HG02759 (cell line): ENCODE measurements at regions not wholly inside any gene's neighbourhood (a gene's known extent, or its start where the extent isn't known, plus 50 kb on each side); places are given as distances from the start of the nearest gene placed in this dataset.

ENCODE experiments used
- ATAC-seq: cut with Tn5 transposase; IDR thresholded peaks from one replicate; pipeline ENCODE4 v1.9.1; 2021; ENCODE audit warnings: mild to moderate bottlenecking, moderate library complexity; ENCODE audit not compliant: unreplicated experiment

DNA sequence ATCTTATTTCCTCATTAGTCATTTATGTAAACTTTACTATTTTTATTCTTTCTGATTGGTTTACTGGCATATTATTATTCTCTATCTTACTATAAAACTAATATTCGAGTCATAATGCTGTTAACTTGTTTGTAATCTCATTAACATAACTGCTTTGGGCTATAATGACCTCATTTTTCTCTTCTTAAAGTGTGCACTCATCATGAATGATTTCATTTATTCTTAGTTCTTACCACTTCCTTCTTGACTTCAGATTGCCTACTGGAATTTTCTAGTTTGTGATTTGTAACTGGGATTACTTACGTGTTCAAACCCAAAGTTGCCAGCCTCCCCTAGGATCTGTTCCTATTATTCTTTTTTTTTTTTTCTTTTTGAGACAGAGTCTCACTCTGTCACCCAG lies 91.8 kb upstream of the TNFAIP3 start:
- no peak for ATAC-seq

GRCh38 chr6:137775720-137776119 lies 91.3 kb upstream of the TNFAIP3 start:
- no peak for ATAC-seq

- ATAC-seq = no peak
Observed at GRCh38 chr6:137776256-137776655, 90.8 kb upstream of the TNFAIP3 start.

DNA sequence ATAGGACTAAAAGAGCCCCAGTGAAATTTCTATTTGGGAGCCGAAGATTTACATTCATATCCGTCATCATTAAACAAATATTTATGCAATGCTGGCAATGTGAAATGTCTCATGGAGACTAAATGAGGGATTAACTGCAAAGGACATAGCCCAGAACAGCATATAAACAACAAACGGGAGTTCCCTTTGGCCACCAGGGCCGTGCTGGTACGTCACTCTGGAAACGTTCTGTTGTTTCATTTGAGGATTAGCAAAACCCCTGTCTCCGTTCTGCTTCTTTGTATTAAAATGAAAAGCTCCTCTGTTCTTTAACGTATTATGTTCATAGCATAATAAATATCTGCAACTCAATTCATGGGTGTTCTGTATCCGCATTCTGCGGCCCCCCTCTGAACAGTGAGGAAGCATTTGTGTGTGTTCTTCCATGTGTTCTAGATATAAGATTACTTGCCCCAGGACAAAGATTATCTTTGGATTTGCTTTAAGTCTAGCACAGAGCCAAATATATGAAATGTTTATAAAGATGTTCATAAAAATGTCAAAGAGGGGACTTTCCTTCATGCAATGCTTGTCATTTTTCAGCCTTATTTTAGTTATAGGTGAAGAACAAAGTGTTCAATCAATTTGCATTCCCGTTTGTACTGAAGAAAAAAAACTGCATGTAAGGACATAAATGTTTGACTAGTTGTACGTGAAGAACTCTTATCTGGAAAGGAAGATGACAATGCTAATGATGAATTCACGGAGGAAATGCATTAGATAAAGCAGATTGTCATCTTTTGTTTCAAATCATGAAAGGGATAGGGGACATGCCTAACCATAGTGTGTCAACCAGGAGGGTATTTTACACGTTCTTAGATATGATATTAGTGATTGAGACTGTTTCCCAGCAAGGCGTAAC lies 90.0 kb upstream of the TNFAIP3 start:
- ATAC-seq = no peak

GRCh38 chr6:137777687-137778075 lies 89.4 kb upstream of the TNFAIP3 start:
- ATAC-seq = no peak

DNA sequence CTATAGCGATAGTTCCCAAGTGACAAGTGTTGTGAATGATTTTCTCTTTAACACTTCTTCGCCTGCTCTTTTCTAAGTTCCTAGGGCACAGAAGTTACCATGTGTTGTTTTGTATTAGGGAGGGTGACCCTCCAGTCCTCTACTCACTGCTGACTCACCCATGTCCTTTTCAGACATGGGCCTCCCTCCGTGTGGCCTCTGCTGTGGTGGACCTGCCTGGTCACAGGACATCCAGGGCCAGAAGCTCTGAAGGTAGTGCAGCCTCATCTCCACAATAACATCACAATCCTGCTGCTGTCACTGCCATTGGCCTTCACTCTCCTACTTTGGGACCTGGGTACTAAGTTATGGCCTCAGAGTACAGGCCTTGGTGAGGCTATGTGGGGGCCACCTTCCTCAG lies 87.1 kb upstream of the TNFAIP3 start:
- ATAC-seq = no peak

DNA sequence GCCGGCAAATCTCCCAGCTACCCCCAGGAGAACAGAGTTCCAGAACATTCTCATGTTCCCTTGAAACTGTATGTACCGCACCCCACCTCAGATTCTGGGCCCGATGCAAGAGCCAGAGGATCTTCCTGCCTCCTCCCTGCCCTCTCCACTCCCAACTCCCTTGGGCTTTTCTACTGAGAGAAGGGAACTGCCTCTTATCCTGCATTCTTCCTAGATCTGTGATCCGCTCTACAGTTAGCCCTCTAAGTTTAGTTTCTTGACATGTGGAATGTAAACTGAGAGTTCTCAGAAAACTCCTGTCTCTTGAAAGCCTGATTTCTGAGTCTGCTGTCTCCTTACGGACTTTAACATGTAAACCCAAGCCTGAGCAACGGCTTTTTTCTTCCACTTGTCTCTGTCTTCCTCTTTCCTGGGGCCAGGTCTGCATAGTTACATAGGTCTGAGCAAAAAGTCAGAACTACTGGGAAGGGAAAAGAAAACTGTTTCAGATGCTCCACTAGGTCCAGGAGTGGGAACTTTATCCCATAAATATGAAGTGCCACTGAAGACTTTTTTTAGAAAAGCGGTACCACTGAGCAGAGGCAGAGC lies 86.5 kb upstream of the TNFAIP3 start:
- ATAC-seq = no peak

GRCh38 chr6:137781639-137782038 lies 85.4 kb upstream of the TNFAIP3 start:
- no peak for ATAC-seq

DNA sequence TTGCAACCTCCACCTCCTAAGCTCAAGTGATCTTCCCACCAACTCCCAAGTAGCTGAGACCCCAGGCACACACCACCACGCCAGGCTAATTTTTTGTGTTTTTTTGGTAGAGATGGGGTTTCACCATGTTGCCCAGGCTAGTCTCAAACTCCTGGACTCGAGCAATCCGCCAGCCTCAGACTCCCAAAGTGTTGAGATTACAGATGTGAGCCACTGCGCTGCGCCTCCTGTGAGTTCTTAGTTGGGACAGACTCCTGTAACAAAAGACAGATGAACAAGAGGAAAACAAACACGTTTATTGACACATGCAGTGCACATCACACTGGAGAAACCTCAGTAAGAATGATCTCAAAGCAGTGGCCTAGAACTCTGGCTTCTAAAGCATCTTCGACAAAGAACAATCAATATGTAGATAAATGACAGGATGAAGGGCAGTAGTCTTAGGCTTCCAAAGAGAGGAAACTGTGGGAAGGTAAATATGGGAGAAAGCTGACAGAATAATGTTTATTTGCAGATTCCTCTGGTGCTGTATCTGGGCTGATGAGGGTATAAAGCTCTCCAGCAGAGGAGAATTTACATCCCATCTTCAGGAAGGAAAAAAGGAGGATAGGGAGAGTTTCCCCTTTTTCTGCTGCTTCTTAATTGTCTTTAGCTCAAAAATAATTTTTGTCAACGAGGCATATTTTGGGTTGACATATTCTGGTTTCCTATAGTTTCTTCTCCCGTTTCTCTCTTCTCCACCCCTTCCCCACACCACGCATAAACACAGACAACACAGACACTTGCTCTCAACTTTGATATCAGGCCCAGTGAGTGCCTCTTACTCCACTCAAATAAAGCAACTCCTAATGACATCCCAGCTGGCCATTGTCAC lies 84.7 kb upstream of the TNFAIP3 start:
- ATAC-seq = no peak

DNA sequence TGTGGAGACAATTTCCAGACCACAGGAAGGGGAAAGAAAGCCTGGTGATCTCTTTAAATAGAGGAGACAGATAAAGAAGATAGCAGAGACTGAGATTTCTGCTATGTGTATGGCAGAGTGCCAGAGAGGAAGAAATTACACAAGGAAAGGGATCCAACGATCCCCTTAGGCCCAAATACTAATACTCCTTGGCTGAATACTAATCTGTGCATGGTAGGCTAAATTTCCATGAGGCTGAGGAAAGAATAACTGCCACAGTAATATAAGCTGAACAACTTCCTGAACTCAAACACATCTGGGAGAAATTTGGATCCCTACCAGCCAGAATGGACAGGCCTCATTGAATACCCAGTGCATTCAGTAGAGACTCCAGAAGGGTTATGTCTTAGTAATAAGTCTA lies 83.3 kb upstream of the TNFAIP3 start:
- ATAC-seq = no peak

GRCh38 chr6:137784583-137784982 lies 82.5 kb upstream of the TNFAIP3 start:
- ATAC-seq = no peak

GRCh38 chr6:137787016-137787415 lies 80.0 kb upstream of the TNFAIP3 start:
- no peak for ATAC-seq

GRCh38 chr6:137788248-137788647 lies 78.8 kb upstream of the TNFAIP3 start:
- ATAC-seq = no peak

GRCh38 chr6:137791281-137792159 lies 75.5 kb upstream of the TNFAIP3 start:
- ATAC-seq = no peak

- ATAC-seq = no peak
Observed at GRCh38 chr6:137792160-137793033, 74.7 kb upstream of the TNFAIP3 start.

DNA sequence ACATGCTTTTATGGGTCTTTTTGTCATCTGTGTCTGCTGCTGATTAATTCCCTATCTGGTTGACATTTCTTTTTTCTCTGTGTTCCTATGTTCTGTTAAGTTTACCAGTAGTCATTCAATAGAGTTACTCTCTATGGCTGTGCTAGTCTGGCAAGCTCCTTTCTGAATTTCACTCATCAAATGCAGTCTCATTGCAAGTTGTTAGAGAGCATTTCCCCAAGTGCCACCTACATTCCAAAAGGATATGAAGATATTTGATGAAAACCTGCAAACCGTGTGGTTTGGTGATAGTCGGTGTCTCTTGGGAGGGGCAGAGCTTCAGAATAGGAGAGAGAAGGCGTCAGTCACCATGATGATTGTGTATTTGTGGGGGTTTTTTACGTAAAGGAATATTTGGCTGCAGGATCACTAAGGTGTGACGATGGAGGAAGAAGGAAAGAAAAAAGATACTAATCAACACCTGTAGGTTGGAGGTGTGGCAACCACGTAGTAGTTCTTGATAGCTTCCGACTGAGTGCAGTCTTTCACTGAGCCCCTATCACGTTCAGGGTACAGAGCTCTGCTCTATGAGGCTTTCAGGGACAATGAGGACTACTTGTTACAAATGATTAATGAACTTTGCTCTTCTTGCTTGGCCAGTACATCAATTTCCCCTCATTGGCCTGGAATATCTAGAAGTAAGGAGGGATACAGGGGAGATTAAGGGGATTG lies 73.1 kb upstream of the TNFAIP3 start:
- ATAC-seq = no peak

- ATAC-seq = no peak
Observed at GRCh38 chr6:137794516-137795201, 72.4 kb upstream of the TNFAIP3 start.

DNA sequence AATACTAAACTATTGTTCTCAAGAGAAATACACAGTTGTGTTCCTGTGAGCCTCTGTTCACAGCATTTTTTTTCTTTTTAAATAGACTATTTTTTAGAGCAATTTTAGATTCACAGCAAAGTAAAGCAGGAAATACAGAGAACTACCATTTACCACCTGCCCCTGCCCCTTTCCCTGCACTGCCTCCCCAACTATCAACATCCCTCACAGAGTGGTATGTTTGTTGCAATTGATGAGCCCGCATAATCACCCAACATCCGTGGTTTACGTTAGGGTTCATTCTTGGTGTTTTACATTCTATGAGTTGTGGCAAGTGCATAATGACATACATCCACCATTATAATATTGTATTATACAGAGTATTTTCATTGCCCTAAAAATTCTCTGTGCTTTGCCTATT lies 71.6 kb upstream of the TNFAIP3 start:
- ATAC-seq = no peak
